ENCODE measurements at regions not wholly inside any gene's neighbourhood (a gene's known extent, or its start where the extent isn't known, plus 50 kb on each side); places are given as distances from the start of the nearest gene placed in this dataset.

GRCh38 chr18:24875777-24876176, 415.3 kb downstream of the HRH4 start:
- TF ChIP-seq, protein P1, sequence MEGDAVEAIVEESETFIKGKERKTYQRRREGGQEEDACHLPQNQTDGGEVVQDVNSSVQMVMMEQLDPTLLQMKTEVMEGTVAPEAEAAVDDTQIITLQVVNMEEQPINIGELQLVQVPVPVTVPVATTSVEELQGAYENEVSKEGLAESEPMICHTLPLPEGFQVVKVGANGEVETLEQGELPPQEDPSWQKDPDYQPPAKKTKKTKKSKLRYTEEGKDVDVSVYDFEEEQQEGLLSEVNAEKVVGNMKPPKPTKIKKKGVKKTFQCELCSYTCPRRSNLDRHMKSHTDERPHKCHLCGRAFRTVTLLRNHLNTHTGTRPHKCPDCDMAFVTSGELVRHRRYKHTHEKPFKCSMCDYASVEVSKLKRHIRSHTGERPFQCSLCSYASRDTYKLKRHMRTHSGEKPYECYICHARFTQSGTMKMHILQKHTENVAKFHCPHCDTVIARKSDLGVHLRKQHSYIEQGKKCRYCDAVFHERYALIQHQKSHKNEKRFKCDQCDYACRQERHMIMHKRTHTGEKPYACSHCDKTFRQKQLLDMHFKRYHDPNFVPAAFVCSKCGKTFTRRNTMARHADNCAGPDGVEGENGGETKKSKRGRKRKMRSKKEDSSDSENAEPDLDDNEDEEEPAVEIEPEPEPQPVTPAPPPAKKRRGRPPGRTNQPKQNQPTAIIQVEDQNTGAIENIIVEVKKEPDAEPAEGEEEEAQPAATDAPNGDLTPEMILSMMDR (conservative IDR thresholded peaks at IDR 0.05; ENCODE audit: control insufficient read depth, insufficient read depth, low read depth, low read length): no peak
- H3K4me3 ChIP-seq (ENCODE audit: control insufficient read depth, low read depth, low read length): no peak overlapping the region
- DNase-seq (ENCODE audit: low read depth): no peak

DNA sequence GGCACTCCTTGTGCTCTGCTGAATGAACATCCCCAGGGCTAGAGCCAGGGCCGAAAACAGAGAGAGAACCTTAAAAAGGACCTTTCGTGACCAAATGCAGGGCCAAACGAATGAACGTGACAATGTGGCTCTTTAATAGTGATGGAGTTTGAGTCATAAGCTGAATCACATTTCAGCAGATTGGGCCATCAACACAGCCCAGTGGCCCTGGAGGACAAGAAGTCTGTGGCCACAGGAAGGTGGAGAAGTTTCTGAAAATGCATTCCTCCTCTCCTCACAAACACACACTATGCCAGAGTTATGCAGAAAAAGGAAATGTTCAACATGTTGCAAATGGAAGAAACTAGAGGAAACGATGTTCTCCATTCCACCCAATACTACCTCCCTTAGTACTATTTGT, 415.8 kb downstream of the HRH4 start:
- no peak for DNase-seq (ENCODE audit: low read depth)
- TF ChIP-seq, protein P1 (conservative IDR thresholded peaks at IDR 0.05; ENCODE audit: control insufficient read depth, insufficient read depth, low read depth, low read length): no peak
- no peak overlapping the region for H3K4me3 ChIP-seq (ENCODE audit: control insufficient read depth, low read depth, low read length)

DNA sequence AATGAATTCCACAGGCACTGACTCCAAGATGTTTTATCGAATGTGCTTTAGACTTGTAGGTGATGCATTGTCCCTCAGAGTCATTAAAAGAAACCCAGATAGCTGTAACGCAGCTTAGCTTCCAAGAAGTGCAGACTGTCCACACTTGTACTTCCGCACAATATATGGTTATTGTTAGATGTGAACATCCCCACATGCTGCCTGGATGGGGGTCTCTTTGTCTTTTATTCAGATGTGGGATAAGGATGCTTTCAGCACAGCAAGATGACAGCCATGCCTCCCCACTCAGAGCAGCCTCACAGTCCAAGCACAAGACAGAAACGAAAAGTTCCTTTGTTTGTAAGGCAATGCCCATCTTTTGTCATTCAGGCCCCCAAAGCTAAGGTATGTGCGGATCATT, 416.6 kb downstream of the HRH4 start:
- TF ChIP-seq, protein P1 (conservative IDR thresholded peaks at IDR 0.05; ENCODE audit: control insufficient read depth, insufficient read depth, low read depth, low read length): no peak
- no peak for DNase-seq (ENCODE audit: low read depth)
- H3K4me3 ChIP-seq (ENCODE audit: control insufficient read depth, low read depth, low read length): no peak overlapping the region

DNA sequence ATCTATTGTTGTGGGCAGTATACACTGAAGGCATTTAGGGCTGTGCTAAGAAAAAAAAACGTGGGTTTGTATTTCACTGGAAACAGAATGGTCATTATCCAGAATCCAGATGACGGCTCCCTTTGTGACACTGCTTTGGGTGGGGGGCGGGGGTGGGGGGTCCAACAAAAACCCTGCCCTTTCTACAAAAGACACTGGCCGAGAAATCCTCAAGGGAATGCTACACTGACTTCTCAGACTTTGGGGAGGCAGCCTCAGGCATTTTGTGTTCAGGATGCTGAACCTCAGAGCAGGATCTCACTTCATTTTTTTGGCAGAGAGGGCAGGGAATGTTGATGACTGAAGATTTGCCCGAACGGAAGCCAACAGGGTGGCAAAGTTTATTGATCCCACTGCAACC, 417.1 kb downstream of the HRH4 start:
- no peak for DNase-seq (ENCODE audit: low read depth)
- TF ChIP-seq, protein P1 (conservative IDR thresholded peaks at IDR 0.05; ENCODE audit: control insufficient read depth, insufficient read depth, low read depth, low read length): no peak
- no peak overlapping the region for H3K4me3 ChIP-seq (ENCODE audit: control insufficient read depth, low read depth, low read length)

DNA sequence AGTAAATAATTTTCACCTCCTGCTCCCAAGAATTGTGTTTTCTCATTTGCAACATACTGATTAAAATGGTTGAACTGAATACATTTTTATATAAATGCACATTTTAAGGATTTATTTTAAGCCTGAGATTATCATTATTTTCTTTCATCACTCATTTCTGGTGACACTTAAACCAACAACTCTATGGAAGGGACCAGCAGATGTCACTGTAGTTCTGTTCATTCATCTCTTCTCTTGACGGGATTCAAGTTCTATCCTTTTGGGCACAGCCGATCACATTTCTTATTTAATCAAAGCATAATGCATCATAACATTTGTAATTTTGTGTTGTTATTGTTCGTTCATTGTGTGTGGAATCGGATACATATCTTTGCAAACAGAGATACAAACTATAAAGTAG, 417.9 kb downstream of the HRH4 start:
- TF ChIP-seq, protein P1 (conservative IDR thresholded peaks at IDR 0.05; ENCODE audit: control insufficient read depth, insufficient read depth, low read depth, low read length): peak; percentile 54
- peak; percentile 75 for DNase-seq (ENCODE audit: low read depth)
- no peak overlapping the region for H3K4me3 ChIP-seq (ENCODE audit: control insufficient read depth, low read depth, low read length)

- DNase-seq (ENCODE audit: low read depth): no peak
- no peak overlapping the region for H3K4me3 ChIP-seq (ENCODE audit: control insufficient read depth, low read depth, low read length)
- TF ChIP-seq, protein P1 (conservative IDR thresholded peaks at IDR 0.05; ENCODE audit: control insufficient read depth, insufficient read depth, low read depth, low read length): no peak
These were observed 424.8 kb downstream of the HRH4 start for GRCh38 chr18:24885276-24885675.

GRCh38 chr18:24894880-24895279, 434.4 kb downstream of the HRH4 start:
- no peak for DNase-seq (ENCODE audit: low read depth)
- TF ChIP-seq, protein P1 (conservative IDR thresholded peaks at IDR 0.05; ENCODE audit: control insufficient read depth, insufficient read depth, low read depth, low read length): no peak
- H3K4me3 ChIP-seq (ENCODE audit: control insufficient read depth, low read depth, low read length): no peak overlapping the region

Data from fibroblast of mammary gland (primary cell).